ENCODE measurements at regions not wholly inside any gene's neighbourhood (a gene's known extent, or its start where the extent isn't known, plus 50 kb on each side); places are given as distances from the start of the nearest gene placed in this dataset.

- H3K4me2 ChIP-seq (replicated peaks; ENCODE audit: extremely low read depth, low read length, poor library complexity, severe bottlenecking): no peak overlapping the region
- H3K36me3 ChIP-seq (replicated peaks in 1 of 2; ENCODE audit: control insufficient read depth in 1 of 2, insufficient read depth in 2 of 2, low read length in 2 of 2): no peaks in the 10 kb centered on the region
- Mint-ChIP-seq H3K4me1 (no peaks in the 10 kb centered on the region), H3K4me3 (no peak overlapping the region), H3K9me3 (peaks cover 1 to 14% (median 8%) of the 10 kb centered on the region in 7 donors), H3K27ac (no peak overlapping the region), H3K36me3 (no peaks in the 10 kb centered on the region), H3K27me3 (ENCODE audit: low read depth in 3 of 3) (no peaks in the 10 kb centered on the region)
- no peak overlapping the region for H2AFZ ChIP-seq (ENCODE audit: insufficient read depth, low read depth, low read length, poor library complexity, severe bottlenecking)
- H3K4me1 ChIP-seq (ENCODE audit: control insufficient read depth in 1 of 2, insufficient read depth in 2 of 2, low read length in 2 of 2): no peaks in the 10 kb centered on the region
- intact Hi-C loops (cut with micrococcal nuclease): no loop called here
- no peak overlapping the region for H3K27ac ChIP-seq (ENCODE audit: low read depth in 1 of 2, low read length in 2 of 2)
- peaks cover 9 to 11% of the 10 kb centered on the region in 2 donors for H3K9me3 ChIP-seq (replicated peaks in 1 of 2; ENCODE audit: control insufficient read depth in 1 of 2, insufficient read depth in 1 of 2, low read length in 2 of 2)
- H4K20me1 ChIP-seq (ENCODE audit: insufficient read depth, low read length): no peaks in the 10 kb centered on the region
- TF ChIP-seq, protein P1, sequence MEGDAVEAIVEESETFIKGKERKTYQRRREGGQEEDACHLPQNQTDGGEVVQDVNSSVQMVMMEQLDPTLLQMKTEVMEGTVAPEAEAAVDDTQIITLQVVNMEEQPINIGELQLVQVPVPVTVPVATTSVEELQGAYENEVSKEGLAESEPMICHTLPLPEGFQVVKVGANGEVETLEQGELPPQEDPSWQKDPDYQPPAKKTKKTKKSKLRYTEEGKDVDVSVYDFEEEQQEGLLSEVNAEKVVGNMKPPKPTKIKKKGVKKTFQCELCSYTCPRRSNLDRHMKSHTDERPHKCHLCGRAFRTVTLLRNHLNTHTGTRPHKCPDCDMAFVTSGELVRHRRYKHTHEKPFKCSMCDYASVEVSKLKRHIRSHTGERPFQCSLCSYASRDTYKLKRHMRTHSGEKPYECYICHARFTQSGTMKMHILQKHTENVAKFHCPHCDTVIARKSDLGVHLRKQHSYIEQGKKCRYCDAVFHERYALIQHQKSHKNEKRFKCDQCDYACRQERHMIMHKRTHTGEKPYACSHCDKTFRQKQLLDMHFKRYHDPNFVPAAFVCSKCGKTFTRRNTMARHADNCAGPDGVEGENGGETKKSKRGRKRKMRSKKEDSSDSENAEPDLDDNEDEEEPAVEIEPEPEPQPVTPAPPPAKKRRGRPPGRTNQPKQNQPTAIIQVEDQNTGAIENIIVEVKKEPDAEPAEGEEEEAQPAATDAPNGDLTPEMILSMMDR (IDR thresholded peaks at IDR 0.05): no peak
- no peaks in the 10 kb centered on the region for H3K79me2 ChIP-seq (ENCODE audit: insufficient read depth, low read length)
- H3K27me3 ChIP-seq (ENCODE audit: control insufficient read depth in 2 of 2, insufficient read depth in 2 of 2, low read length in 2 of 2): no peaks in the 10 kb centered on the region
- H3K9ac ChIP-seq (ENCODE audit: insufficient read depth, low read length, poor library complexity, severe bottlenecking): no peak overlapping the region
- no peak for DNase-seq
- no peak overlapping the region for H3K4me3 ChIP-seq (replicated peaks in 1 of 3; ENCODE audit: low read depth in 2 of 3, low read length in 3 of 3)
- WGBS (ENCODE audit: insufficient coverage): 100% methylated on average over 1 of the region's 2 CpGs
Measured at GRCh38 chr6:101290346-101290745, 103.2 kb upstream of the GRIK2 start.

DNA sequence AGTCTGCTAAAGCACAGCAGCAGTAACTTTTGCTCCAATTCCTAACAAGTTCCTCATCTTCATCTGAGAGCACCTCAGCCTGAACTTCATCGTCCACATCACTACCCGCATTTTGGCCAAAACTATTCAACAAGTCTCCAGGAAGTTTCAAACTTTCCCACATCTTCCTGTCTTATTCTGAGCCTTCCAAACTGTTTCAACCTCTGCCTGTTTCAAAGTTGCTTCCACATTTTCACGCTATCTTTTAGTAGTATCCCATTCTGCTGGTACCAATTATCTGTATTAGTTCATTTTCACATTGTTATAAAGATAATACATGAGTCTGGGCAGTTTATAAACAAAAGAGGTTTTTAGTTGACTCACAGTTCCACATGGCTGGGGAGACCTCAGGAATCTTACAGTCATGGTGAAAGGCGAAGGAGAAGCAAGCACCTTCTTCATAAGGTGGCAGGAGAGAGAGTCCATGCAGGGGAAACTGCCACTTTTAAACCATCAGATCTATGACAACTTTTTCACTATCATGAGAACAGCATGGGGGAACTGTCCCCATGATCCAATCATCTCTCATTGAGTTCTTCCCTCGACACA is 99.4 kb upstream of the GRIK2 start:
- Histone ChIP-seq H3K36me3 (replicated peaks in 1 of 2; ENCODE audit: control insufficient read depth in 1 of 2, insufficient read depth in 2 of 2, low read length in 2 of 2) (no peaks in the 10 kb centered on the region), H3K27ac (ENCODE audit: low read depth in 1 of 2, low read length in 2 of 2) (no peak overlapping the region), H3K79me2 (ENCODE audit: insufficient read depth, low read length) (no peaks in the 10 kb centered on the region), H3K4me2 (replicated peaks; ENCODE audit: extremely low read depth, low read length, poor library complexity, severe bottlenecking) (no peak overlapping the region), H3K9ac (ENCODE audit: insufficient read depth, low read length, poor library complexity, severe bottlenecking) (no peak overlapping the region), H3K9me3 (replicated peaks in 1 of 2; ENCODE audit: control insufficient read depth in 1 of 2, insufficient read depth in 1 of 2, low read length in 2 of 2) (peaks cover 9 to 11% of the 10 kb centered on the region in 2 donors), H3K4me3 (replicated peaks in 1 of 3; ENCODE audit: low read depth in 2 of 3, low read length in 3 of 3) (no peak overlapping the region), H3K27me3 (ENCODE audit: control insufficient read depth in 2 of 2, insufficient read depth in 2 of 2, low read length in 2 of 2) (no peaks in the 10 kb centered on the region), H2AFZ (ENCODE audit: insufficient read depth, low read depth, low read length, poor library complexity, severe bottlenecking) (no peak overlapping the region), H4K20me1 (ENCODE audit: insufficient read depth, low read length) (no peaks in the 10 kb centered on the region), H3K4me1 (ENCODE audit: control insufficient read depth in 1 of 2, insufficient read depth in 2 of 2, low read length in 2 of 2) (no peaks in the 10 kb centered on the region)
- Mint-ChIP-seq H3K27me3 (ENCODE audit: low read depth in 3 of 3) (no peaks in the 10 kb centered on the region), H3K4me1 (no peaks in the 10 kb centered on the region), H3K27ac (no peak overlapping the region), H3K36me3 (no peaks in the 10 kb centered on the region), H3K4me3 (no peak overlapping the region), H3K9me3 (peaks cover 1 to 14% (median 8%) of the 10 kb centered on the region in 7 donors)
- intact Hi-C loops (cut with micrococcal nuclease): no loop called here
- WGBS (ENCODE audit: insufficient coverage): 85% methylated on average over 3 of the region's 5 CpGs
- no peak for DNase-seq
- TF ChIP-seq, protein P1 (IDR thresholded peaks at IDR 0.05): no peak

Measured in CD14-positive monocyte (primary cell).